ENCODE measurements at regions not wholly inside any gene's neighbourhood (a gene's known extent, or its start where the extent isn't known, plus 50 kb on each side); places are given as distances from the start of the nearest gene placed in this dataset.
A peak's percentile ranks its signal among the peaks of the same experiment; 100 is the strongest.

GRCh38 chr10:69684020-69684980, 54.3 kb downstream of the FAM241B start:
- H3K4me3 ChIP-seq: no peak overlapping the region
- intact Hi-C loops (cut with DNase I): no loop called here
- DNase-seq (ENCODE audit: low spot score in 2 of 2): peak in 1 of 2 donors; percentile 72
- peak overlapping the region; percentile 55 to 66 for H3K27ac ChIP-seq
- no peaks in the 10 kb centered on the region for H3K9me3 ChIP-seq
- TF ChIP-seq CTCF (IDR thresholded peaks at IDR 0.05): no peak
- H3K36me3 ChIP-seq: no peaks in the 10 kb centered on the region
- H3K27me3 ChIP-seq: no peaks in the 10 kb centered on the region
- peaks cover 5 to 21% of the 10 kb centered on the region in 2 donors for H3K4me1 ChIP-seq

- Histone ChIP-seq H3K4me1 (peaks cover 5 to 21% of the 10 kb centered on the region in 2 donors), H3K9me3 (no peaks in the 10 kb centered on the region), H3K27me3 (no peaks in the 10 kb centered on the region), H3K36me3 (no peaks in the 10 kb centered on the region), H3K27ac (peak overlapping the region; percentile 55 to 66), H3K4me3 (no peak overlapping the region)
- TF ChIP-seq CTCF (IDR thresholded peaks at IDR 0.05): no peak
- intact Hi-C loops (cut with DNase I): loop anchor here (5.0 kb wide), 1 partner anchor 227 kb away; no protein-coding TSS in a partner anchor
- no peak for DNase-seq (ENCODE audit: low spot score in 2 of 2)
Observed at GRCh38 chr10:69684981-69685353, 54.9 kb downstream of the FAM241B start.

- intact Hi-C loops (cut with DNase I): loop anchor here (5.0 kb wide), 1 partner anchor 227 kb away; no protein-coding TSS in a partner anchor
- peaks cover 5 to 21% of the 10 kb centered on the region in 2 donors for H3K4me1 ChIP-seq
- H3K4me3 ChIP-seq: no peak overlapping the region
- no peak for DNase-seq (ENCODE audit: low spot score in 2 of 2)
- TF ChIP-seq CTCF (IDR thresholded peaks at IDR 0.05): no peak
- no peaks in the 10 kb centered on the region for H3K36me3 ChIP-seq
- H3K9me3 ChIP-seq: no peaks in the 10 kb centered on the region
- H3K27me3 ChIP-seq: no peaks in the 10 kb centered on the region
- H3K27ac ChIP-seq: peak overlapping the region; percentile 66 to 71
Observed at GRCh38 chr10:69685426-69685801, 55.4 kb downstream of the FAM241B start.

- Histone ChIP-seq H3K9me3 (no peaks in the 10 kb centered on the region), H3K36me3 (no peaks in the 10 kb centered on the region), H3K4me3 (no peak overlapping the region), H3K27me3 (no peaks in the 10 kb centered on the region), H3K4me1 (peaks cover 5 to 21% of the 10 kb centered on the region in 2 donors), H3K27ac (peak overlapping the region; percentile 10 to 71)
- intact Hi-C loops (cut with DNase I): loop anchor here (5.0 kb wide), 1 partner anchor 226 kb away; no protein-coding TSS in a partner anchor
- no peak for TF ChIP-seq CTCF (IDR thresholded peaks at IDR 0.05)
- DNase-seq (ENCODE audit: low spot score in 2 of 2): peak in 1 of 2 donors; percentile 79
Observed at GRCh38 chr10:69685802-69686585, 55.9 kb downstream of the FAM241B start.

GRCh38 chr10:69686866-69687265, 56.8 kb downstream of the FAM241B start:
- peak in 1 of 2 donors; percentile 16 for DNase-seq (ENCODE audit: low spot score in 2 of 2)
- peak overlapping the region; percentile 10 to 71 for H3K27ac ChIP-seq
- no peaks in the 10 kb centered on the region for H3K27me3 ChIP-seq
- intact Hi-C loops (cut with DNase I): loop anchor here (5.0 kb wide), 1 partner anchor 225 kb away; no protein-coding TSS in a partner anchor
- no peaks in the 10 kb centered on the region for H3K36me3 ChIP-seq
- H3K4me1 ChIP-seq: peaks cover 5 to 21% of the 10 kb centered on the region in 2 donors
- H3K4me3 ChIP-seq: no peak overlapping the region
- H3K9me3 ChIP-seq: no peaks in the 10 kb centered on the region
- TF ChIP-seq CTCF (IDR thresholded peaks at IDR 0.05): no peak
